NCI-H446 (cell line): ENCODE measurements at regions not wholly inside any gene's neighbourhood (a gene's known extent, or its start where the extent isn't known, plus 50 kb on each side); places are given as distances from the start of the nearest gene placed in this dataset.

ENCODE experiments used
- DNase-seq, 2 experiments: peaks; one replicate each; lab custom pipeline; 2025; lab: John Stamatoyannopoulos, UW

- no peak for DNase-seq
Observed at GRCh38 chr18:47334966-47335365, 83.5 kb upstream of the SKOR2 start.

- no peak for DNase-seq
Observed at GRCh38 chr18:47333926-47334635, 82.6 kb upstream of the SKOR2 start.

GRCh38 chr18:47331641-47332040 is 80.2 kb upstream of the SKOR2 start:
- DNase-seq: no peak

- DNase-seq: no peak
Observed at GRCh38 chr18:47331026-47331425, 79.6 kb upstream of the SKOR2 start.

GRCh38 chr18:47323158-47323557 is 71.7 kb upstream of the SKOR2 start:
- DNase-seq: no peak

GRCh38 chr18:47321815-47322214 is 70.4 kb upstream of the SKOR2 start:
- no peak for DNase-seq

GRCh38 chr18:47317824-47318508 is 66.5 kb upstream of the SKOR2 start:
- DNase-seq: no peak

- no peak for DNase-seq
Observed at GRCh38 chr18:47316924-47317323, 65.5 kb upstream of the SKOR2 start.

- no peak for DNase-seq
Observed at GRCh38 chr18:47313901-47314300, 62.4 kb upstream of the SKOR2 start.

GRCh38 chr18:47311585-47311984 is 60.1 kb upstream of the SKOR2 start:
- DNase-seq: no peak
